GM20431 (cell line): ENCODE measurements at regions not wholly inside any gene's neighbourhood (a gene's known extent, or its start where the extent isn't known, plus 50 kb on each side); places are given as distances from the start of the nearest gene placed in this dataset.
"Not testable (repeated sequence)": the region's sequence is repeated elsewhere in the genome, so short reads cannot be mapped to it uniquely, and the experiment has no call there.

Source experiments
- in situ Hi-C: fragments of 300-500 bp; cut with MseI, MboI; formaldehyde crosslinking; loops from one replicate; pipeline ENCODE4 v1.15.0; 2020; ENCODE audit warnings: low sequenced_read_pairs; ENCODE audit not compliant: unreplicated experiment

- in situ Hi-C loops: no loop called here
These were observed 167.6 kb downstream of the ZNF648 start for GRCh38 chr1:181893937-181894336.

GRCh38 chr1:181893150-181893549, 168.4 kb downstream of the ZNF648 start:
- in situ Hi-C loops: not testable (repeated sequence)

GRCh38 chr1:181872562-181872961, 188.9 kb downstream of the ZNF648 start:
- in situ Hi-C loops: no loop called here

GRCh38 chr1:181863736-181864135, 197.8 kb downstream of the ZNF648 start:
- in situ Hi-C loops: no loop called here

- in situ Hi-C loops: no loop called here
These were observed 198.5 kb downstream of the ZNF648 start for GRCh38 chr1:181863006-181863405.

GRCh38 chr1:181858135-181858534, 203.4 kb downstream of the ZNF648 start:
- in situ Hi-C loops: no loop called here
